HPDE6-E6E7 (cell line): ENCODE measurements at regions not wholly inside any gene's neighbourhood (a gene's known extent, or its start where the extent isn't known, plus 50 kb on each side); places are given as distances from the start of the nearest gene placed in this dataset.
"Not testable (repeated sequence)": the region's sequence is repeated elsewhere in the genome, so short reads cannot be mapped to it uniquely, and the experiment has no call there.

Source experiments
- DNase-seq: peaks from one replicate; pipeline ENCODE4 v3.0.0; 2011; ENCODE audit warnings: missing footprints; ENCODE audit errors: extremely low spot score

DNA sequence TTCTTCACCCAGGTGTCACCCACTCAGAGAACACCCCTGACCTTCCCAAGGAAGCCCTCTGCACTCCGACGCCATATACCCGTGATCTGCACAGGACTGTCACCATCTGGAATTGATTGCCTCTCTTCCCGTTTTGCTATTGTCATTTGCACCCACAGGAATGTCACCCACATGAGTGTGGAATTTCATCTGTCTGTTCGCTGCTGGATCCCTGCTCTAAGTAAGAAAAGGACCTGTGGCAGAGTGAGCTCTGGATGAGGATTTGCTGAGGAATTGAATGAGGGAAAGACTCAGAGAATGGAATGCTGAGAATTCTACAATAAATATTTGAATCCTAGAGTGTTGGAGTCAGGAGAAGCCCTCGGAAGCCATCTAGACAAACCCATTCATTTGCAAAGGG lies 233.6 kb upstream of the SULF2 start:
- DNase-seq: not testable (repeated sequence)

DNA sequence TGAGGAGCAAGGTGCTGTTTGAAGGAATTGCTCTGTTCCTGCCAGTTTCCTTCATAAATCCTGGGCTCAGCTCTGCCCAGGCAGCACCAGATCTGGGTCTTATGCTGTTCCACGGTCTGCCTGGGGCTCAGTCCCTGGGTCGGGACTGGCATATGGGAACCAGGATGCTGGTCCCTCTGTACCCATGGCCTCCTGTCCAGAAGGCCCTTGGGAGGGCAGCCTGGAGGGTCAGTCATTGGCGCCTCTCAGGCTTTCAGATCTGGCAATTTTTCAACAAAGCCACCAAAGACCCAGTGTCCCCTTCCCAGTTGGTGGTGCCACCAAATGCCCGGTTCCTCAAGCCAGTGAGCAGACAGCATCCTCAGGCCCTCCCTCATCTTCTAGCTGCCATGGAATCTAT lies 232.7 kb upstream of the SULF2 start:
- no peak for DNase-seq

DNA sequence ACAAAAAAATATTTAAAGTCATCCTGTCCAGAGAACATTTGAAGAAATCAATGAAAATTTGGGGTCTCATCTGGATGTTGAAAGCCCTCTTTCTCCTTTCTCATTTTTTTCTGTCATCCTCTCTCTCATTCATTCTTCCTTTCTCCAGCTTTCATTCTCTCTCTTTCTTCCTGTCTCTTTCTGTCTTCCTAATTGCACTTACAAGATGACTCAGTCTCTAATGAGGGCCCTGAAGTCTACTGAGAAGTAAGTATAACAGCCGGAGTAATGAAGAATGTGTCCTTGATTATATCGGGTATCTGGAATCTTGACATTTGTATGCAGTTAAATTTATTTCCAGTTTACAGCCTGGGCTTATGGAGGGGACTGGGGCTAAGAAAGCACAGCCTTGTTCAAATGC lies 232.2 kb upstream of the SULF2 start:
- no peak for DNase-seq

DNA sequence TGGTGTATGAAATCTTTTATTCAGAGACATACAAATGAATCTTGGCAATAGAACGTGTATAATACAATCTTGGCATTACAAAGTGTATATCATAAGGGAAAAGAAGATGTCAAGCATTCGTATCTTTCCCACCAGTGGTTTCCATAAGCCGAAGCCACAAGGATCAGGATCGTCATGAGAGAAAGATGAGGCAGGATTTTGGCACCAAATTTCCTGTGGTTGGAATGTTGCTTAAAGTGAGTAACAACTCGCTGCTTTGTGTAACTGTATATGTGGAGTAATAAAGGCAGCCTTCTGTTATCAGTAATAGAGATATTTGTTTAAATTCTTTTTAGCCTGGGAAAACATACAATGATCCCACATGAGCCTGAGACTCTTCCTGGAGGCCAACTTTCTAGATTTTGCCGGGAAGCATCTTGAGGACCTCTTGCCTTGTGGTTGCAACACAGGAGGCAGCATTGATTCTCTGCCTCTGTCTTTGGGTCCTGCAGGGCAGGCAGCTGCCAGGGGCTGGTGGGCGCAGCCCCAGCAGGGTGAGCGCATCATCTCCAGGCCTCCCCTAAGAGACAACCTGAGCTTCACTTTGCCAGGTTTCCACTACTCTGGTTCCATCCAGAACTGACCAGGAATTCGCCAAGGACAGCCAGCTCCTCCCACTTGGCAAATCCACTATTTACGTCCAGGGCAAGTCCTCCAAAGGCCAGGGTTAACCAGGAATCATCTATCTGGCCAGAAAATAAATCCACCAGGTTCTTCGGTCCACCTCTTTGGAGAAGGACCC lies 230.9 kb upstream of the SULF2 start:
- DNase-seq: no peak

DNA sequence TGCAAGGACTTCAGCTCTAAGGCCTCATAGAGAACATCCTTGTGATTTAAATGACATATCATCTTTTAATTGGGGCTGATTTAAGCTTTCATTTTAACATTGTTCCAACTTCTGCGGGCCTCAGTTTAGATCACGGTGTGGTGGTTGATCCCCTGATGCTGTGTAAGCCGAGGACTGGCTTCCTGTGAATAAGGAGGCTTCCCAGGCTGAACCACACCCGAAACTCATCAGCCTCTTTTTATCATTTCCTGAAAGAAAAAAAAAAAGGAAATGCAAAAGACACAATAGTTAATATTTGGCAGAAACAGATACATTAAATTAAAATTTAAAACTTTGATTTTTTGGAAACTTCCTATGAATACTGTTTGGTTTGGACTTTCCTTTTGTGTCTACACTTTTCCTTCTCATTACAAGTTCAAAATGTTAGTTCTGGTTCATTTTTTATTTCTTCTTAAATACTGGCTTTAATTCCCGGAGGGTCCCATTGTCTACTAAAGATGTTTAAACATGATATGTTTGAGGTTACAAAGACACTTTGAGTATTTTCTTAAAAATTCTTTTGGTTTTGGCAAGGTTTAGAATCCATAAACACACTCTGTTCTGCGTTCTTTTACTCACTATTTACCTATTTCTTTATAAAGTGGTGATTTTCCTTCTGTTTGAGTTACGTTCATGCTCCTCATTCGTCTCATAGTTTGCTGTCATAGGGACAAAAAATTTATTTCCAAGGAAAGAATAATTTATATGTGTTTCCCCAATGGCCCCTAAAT lies 230.0 kb upstream of the SULF2 start:
- DNase-seq: no peak

DNA sequence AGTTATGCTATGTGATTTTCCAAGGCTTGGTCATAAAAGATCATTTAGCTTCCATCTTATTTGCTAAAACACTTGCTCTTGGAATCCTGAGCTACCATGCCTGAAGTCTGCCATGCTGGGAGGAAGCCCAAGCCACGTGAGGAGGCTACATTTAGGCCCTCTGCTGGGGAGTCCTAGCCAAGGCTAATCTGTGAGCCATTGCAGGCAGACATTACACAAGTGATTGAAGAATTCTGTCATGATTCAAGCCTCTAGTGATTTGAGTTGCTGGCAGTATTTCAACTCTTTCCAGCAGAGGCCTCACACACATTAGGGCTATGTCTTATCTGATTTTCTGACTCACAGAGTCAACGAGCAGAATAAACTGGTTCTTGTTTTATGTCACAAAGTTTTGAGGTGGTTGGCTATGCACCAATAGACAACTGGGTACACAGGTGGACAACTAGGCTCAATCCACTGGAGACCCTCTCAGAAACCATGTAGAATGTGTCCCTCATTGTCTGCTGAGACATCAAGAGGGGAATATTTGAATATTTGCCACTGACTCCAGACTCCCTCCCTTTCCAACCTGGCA lies 227.2 kb upstream of the SULF2 start:
- DNase-seq: no peak

DNA sequence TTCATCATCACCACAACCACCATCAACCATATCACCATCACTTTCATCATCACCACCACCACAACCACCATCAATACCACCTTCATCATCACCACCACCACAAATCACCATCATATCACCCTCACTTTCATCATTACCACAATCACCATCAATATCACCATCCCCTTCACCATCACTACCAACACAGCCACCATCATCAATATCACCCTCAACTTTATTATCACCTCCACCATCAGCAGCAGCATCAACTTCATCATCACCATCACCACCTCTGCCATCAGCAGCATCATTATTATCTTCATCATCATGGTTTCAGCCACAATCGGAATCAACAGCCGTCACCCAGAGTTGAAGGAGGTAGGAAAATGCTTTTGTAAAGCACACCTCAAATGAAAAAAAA lies 225.7 kb upstream of the SULF2 start:
- DNase-seq: no peak

DNA sequence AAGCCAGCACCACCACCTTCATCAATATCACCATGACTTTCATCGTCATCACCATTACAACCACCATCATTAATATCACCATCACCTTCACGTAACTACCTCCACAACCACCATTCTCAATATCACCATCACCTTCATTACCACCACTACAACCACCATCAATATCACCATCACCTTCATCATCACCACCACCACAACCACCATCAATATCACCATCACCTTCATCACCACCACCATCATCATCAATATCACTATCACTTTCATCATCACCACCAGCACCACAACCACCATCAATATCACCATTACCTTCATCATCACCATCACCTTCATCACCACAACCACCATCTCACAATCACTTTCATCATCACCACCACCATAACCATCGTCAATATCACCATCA lies 225.3 kb upstream of the SULF2 start:
- no peak for DNase-seq

DNA sequence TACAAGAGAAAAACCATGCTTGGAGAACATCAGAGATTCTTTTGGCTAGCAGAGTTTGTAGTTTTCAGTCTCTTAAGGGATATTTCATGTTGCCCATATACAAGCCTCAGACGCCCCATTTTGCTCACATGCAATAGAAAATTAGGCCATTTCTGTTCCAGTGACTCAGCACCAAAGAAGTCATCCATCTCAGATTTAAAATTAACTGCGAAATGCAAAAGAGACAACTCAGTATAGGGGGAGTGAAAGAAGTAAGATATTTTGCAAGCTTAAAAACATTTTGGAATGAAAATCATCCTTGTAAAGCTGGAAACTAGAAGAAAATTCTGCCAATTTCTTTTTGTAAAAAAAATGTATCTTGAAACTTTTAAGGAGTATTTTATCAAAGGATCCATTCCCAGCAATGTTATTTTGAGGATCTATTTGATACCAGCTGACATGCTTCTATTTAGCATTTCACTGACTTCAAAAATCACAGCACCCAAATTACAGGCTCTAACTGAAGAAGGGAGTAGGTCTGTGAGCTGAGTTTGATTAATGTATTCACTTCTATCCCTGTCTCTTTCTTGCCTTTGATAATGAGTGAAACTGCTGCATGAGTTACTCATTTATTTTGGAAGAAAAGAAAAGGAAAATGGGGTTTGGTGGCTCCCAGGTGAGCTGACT lies 223.7 kb upstream of the SULF2 start:
- no peak for DNase-seq

DNA sequence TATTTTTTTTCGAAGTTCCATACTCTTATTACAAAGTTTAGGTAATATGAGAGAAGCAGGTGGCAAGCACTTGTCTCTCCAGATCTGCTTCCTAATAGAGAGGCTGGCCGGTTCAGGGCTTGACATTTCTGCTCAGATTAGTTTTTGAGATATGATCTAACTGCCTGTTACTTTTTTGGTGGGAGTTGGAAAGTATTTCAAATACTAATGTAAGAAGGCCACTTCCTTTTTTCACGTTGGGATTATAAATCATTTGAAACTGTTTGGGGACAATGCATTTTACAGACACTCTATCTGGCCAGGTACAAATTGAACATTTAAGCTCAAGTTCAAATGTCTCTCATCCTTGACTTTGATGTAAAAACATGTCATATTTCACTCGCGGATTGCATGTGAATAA lies 222.1 kb upstream of the SULF2 start:
- no peak for DNase-seq

DNA sequence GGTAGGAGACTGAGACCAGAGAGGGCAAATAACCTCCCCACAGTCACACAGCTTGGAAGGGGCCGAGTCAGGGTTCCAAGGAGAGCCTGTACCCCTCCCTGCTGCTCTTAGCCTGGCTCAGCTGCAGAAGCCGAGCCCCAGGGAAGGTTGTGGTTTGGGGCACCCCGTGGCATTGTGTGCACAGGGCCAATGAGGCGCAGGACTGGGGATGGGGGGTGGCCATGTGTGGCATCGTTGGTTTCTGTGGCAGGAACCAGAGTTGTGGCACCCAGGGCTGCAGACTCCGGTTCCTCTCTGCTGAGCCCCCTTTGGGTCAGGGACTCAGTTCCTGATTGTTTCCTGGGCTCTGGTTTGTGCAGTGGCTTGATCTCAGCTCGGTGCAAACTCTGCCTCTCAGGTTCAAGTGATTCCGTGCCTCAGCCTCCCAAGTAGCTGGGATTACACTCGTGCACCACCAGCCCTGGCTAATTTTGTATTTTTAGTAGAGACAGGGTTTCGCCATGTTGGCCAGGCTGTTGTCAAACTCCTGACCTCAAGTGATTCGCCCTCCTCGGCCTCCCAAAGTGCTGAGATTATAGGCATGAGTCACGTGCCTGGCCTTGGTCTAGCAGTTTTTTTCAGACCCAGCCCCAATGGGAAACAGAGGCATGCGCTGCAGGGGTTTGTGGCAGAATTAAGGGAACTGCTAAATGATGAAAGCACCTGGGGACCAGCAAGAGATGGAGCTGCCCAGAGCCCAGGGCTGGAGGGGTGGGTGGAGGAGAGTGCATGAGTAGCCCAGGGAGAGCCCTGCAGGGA lies 221.0 kb upstream of the SULF2 start:
- no peak for DNase-seq

DNA sequence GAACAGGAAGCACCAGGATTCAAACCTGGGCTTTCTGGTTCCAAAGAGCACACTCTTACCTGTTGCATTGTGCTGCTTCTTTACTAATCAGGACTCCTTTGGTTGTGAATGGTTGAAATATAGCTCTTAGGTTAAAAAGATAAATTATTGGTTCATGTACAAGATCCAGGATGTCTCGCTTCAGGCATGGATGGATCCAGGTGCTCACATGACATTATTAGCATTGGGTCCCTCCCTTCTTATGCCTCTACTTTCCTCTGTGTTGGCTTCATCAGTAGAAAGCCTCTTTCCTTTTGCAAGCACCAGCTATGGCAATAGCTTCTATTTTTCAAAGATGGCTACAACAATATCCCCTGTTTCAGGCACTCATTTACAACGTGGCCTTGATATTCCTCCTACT lies 217.7 kb upstream of the SULF2 start:
- DNase-seq: no peak

DNA sequence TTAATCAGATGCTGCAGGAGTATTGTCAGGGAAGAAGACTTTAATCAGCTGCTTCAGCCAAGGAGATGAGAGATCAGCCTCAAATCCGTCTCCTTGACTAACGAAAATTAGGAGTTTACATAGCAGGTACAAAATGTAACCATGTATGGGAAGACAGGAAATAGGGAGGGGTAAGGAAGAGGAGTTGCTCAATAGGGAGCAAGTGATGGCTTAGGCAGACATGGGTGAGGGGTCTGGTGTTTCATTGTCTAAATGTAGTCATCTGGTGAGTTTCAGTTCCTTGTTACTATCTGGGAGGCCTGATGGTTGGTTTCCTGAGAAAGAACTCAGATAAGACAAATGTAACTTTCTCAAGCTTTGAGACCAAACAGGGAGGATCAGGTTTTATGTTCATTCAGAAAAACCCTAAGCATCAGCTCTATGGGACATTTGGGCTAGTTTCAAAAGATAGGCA lies 217.3 kb upstream of the SULF2 start:
- DNase-seq: no peak

DNA sequence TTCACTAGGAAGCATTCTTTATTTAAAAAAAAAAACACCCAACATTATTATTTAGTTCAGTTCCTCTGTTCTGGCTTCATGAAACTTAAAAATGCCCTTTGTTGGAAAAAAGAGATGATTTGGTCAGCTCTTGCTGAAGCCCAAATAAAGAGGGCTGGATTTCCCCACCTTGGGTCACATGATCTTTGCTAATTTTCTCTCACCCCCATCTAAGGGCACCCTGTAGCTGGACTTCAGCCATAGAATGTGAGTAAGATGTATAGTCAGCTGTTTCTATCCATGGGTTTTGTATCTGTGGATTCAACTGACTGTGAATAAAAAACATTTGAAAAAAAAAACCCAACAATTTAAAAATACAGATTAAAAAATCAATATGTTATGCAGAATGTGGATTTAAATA lies 213.9 kb upstream of the SULF2 start:
- no peak for DNase-seq

DNA sequence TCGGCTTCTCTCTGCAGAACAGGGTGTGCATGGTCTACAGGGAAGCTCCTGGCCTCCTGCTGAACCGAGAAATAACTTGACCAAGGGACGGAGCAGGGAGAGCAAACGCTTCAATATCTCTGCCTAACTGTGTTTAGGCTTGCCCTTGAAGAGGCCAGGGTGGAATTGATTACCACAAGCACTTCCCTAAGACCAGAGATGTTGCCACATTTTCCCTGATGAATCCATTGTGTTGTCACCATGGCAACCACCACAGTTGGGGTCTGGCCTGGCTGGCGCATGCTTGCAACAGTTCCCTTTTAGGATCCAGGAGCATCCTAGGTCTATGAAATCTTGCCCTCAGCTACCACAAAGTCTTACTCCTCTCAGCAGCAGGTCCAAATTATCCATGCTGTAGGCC lies 213.5 kb upstream of the SULF2 start:
- DNase-seq: no peak

DNA sequence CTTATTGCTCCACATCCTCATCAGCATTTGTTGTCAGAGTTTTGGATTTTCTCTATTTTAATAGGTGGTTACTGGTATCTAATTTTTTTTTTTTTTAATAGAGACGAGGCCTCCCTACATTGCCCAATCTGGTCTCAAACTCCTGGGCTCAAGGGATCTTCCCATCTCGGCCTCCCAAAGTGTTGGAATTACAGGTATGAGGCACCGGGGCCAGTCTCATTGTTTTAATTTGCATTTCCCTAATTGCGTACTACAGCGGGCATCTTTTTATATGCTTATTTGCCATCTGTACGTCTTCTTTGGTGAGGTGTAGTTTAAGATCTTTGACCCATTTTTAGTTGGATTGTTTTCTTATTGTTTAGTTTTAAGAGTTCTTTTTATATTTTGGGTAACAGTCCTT lies 210.4 kb upstream of the SULF2 start:
- DNase-seq: no peak

DNA sequence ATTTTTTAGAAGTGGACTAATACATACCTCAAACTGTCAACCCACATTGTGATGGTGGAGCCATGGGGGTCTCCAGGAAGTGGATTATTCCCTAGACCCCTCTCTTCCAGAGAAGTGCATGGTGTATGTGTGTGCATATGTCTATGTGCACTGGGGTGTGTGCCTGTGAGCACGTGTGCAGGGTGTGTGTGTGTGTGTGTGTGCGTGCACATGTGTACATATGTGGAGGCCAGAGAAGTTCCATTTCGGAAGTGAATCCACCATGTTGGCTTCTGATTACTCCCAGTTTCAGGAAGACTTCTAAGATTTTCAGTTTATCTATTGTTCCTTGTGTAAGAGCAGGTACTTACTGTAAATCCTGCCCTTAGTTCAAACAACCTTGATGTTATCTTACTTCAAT lies 208.5 kb upstream of the SULF2 start:
- DNase-seq: no peak

DNA sequence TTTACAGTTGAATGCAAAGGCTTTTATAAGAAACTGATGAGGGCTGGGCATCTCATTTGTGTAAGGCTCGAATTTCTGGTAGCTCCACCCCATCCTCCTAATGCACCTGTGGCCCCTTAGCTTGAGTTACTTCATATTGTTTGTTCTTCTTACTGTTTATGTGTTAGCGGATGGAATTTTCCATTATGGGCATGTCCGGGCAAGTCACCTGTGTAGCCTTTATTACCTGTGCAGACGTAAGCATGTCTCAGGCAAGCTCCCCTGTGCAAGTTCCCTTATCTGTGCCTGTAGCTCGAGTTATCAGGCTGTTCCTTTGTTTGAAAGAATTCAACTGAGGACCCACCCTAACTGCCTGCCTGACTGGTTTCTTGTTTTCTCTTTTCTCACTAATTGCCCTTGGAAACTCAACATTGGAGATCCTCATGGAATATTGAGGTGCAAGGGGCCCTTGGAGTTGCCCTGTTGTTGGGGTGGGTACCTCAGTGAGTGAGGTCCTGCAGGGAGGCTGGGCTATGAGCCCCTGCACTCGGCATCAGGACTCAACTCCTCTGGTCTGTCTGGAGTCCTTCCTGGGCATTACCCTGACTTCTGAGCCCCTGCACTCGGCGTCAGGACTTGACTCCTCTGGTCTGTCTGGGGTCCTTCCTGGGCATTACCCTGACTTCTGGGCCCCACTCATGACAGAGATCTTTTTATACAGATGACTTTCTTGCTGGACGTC lies 207.9 kb upstream of the SULF2 start:
- DNase-seq: no peak

DNA sequence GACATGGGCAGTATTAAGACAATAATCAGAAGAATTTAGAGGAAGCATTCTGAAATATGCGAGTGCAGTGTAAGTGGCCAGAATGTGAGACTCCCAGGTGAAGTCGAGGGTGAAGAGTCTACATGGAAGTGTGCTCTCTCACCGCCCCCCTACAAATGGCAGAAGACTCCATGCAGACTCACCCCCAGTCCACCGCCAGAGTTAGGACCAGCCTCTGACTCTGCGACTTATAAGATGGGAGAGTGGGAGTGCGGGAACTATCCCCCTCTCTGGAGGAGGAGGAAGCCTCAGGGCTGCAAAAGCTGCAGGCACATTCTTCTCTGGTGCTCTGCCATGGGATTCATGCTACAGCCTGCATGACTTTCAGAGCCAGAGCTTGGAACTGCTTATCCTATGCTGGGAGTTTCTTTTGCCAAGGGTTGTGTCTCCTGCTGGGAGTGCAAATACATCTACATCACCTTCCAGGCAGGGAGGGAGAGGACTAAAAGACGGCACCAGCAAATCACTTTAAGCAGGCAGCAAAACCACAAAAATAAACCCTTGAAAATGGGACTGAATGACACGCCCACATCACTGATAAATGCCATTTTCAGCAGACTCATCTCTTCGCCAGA lies 206.7 kb upstream of the SULF2 start:
- DNase-seq: no peak

DNA sequence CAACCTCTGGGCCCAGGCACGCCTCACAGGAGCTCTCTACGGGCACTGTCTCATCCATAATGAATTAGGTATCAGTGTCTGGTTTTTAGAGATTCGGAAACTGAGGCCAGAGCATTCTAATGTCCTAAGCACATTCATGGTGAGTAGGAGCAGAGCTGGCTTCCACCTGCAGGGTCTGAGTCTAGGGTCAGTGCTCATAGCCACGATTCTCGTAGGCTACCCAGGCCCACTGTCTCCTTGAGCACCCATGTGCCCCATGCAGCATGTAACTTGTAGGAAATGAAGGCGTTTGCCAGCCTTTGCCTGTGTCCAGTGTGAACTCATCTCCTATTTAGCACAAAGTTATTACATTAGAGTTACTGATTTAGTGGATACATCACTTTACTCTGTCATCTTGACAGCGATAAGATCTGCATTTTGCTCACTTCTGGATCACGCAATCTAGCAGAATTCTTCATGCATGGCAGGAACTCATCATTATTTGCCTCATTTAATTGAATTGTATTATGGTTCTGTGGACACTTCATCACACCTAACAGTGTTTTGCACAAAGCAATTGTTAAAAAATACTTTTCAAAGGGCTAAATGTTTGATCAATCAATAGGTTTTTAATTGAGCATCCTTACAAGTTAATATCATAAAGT lies 205.3 kb upstream of the SULF2 start:
- DNase-seq: no peak
